NOMO-1 treated with dmso at 0.1 percent for 144 hours (cell line): ENCODE measurements at regions not wholly inside any gene's neighbourhood (a gene's known extent, or its start where the extent isn't known, plus 50 kb on each side); places are given as distances from the start of the nearest gene placed in this dataset.

Experiments used
- DNase-seq: peaks from one replicate; lab custom pipeline; 2025; ENCODE audit not compliant: unreplicated experiment; lab: John Stamatoyannopoulos, UW

DNA sequence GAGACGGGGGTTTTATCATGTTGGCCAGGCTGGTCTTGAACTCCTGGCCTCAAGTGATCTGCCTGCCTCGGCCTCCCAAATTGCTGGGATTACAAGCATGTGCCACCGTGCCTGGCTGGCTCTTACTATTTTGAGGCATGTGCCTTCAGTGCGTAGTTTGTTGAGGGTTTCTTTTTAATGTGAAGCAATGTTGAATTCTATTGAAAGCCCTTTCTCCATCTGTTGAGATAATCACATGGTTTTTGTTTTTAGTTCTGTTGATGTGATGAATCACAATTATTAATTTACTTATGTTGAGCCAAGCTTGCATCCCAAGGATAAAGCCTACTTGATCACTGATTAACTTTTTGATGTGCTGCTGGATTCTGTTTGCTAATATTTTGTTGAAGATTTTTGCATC is 290.9 kb downstream of the KCNRG start:
- DNase-seq, result no peak

DNA sequence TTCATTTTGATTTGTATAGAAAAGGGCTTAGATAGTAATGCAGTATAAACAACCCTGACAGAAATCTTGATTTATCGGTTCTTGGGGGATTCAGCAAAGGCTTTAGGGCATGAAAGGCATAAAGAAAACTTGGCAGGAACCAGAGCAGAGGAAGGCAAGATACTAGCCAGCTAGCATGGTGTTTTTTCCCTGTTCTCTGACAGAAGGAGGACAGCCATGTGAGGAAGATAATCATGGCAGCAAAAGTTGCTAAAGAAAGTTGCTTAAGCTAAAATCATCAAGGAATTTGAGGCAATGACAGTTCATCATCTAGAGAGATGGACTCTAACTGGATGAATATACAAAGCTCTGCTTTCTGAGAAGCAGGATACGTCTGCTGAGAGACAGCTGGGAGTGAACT is 294.1 kb downstream of the KCNRG start:
- no peak for DNase-seq

- DNase-seq, result no peak
Measured at GRCh38 chr13:50309882-50310594, 294.8 kb downstream of the KCNRG start.

GRCh38 chr13:50310734-50311133 is 295.5 kb downstream of the KCNRG start:
- DNase-seq, result no peak

DNA sequence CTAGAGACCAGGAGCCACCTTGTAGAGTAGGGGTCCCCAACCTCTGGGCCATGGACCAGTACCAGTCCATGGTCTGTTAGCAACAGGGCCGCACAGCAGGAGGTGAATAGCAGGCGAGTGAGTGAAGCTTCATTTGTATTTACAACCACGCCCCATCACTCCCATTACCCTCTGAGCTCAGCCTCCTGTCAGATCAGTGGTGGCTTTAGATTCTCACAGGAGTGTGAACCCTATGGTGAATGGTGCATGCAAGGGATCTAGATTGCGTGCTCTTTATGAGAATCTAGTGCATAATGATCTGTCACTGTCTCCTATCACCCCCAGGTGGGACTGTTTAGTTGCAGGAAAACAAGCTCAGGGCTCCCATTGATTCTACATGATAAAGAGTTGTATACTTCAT is 303.6 kb downstream of the KCNRG start:
- no peak for DNase-seq

- DNase-seq, result peak; percentile 7
Measured at GRCh38 chr13:50319635-50320255, 304.5 kb downstream of the KCNRG start.

GRCh38 chr13:50320271-50320862 is 305.1 kb downstream of the KCNRG start:
- DNase-seq, result no peak

DNA sequence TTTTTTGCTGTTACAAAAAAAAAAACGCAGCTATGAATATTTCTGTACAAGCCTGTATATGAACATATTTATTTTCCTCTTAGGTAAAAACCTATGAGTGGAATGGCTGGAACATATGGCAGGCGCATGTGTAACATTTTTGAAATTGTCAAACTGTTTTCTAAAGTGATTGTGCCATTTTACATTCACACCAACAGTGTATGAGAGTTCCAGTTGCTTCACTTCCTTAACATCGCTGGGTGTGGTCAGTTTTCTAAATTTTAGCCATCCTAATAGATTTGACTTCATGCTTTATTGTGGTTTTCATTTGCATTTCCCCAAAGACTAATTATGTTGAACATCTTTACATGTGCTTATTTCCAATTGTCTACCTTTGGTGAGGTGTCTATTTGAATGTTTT is 306.8 kb downstream of the KCNRG start:
- DNase-seq, result peak; percentile 16

DNA sequence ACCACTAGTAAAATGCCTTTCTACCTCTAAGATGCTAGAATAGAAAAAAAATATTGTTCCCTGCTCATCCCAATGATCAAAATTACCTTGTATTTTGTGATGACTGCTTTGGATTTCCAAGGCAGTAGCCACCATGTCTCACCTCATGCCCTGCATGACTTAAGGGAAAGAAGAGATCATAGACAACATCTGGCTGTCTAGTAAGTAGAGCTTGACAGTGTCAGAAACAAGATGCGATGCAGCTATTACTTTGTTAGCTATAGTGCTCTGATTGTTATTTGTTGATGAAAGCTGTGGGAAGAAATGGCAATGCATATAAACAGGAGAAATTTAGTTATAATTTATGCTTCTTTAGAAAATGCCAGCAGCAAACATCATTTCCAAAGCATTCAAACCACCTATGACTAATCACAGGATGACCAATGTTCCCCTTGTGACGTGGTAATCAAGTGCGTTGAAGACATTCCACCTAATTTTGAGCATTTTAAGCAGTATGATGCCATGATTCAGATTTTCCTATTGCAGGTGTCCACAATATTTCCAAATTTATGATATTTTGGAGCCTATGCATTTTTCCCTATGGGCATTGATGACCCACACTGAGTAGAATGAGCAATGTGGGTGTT is 308.3 kb downstream of the KCNRG start:
- no peak for DNase-seq

DNA sequence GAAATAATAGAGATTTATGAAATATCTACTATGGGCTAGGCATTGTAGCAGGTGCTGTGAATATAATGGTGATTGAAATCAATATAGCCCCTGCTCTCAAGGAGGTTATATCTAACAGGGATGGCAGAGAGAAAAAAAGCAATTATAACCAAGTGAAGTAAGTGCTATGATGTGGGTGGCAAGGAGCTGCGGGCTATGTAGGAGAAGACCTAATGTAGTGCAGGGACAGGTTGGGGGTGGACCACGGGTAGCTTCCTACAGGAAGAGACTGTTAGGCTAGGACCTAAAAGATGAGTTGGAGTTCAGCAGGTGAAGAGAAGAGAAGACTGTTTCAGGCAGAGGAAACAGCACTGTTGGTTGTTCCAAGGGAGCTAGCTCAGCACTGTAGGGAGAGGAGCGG is 311.0 kb downstream of the KCNRG start:
- no peak for DNase-seq

DNA sequence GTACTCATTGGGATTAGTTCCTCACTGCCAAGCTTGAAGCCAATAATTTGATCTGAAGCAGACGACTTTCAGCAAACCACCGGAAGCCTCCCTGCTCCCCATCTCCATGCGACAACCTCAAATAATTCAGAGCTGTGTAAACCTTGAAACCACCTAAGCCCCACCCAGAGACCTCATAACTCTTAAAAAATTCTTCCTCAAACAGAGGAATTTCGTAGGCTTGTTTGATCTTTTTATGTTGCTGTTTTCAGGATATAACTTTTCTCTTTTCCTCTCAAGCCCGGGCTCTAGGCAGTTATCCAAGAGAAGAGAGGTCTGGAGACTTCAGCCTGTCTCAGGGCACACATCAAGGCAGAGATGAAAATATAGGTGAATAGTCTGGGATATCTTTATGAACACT is 311.6 kb downstream of the KCNRG start:
- no peak for DNase-seq

- peak; percentile 92 for DNase-seq
Measured at GRCh38 chr13:50334115-50334778, 319.0 kb downstream of the KCNRG start.

DNA sequence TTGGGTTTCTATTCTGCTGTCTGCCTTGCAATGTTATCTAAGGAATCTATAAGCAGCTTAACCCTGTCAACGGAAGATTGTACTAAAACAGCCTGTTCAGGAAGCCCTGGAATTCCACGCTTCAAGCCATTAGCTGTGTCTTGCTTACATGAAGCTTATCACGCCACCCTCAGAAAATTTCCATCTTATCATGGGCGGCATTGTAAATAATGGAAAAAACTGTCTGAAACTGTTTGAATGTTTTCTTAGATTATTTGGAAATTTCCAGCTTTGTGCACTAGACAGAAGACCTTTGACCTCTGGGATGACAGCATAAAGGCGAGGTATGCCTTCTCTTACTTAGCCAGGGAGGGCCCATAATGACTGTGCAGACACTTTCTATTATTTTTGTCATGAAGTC is 319.7 kb downstream of the KCNRG start:
- no peak for DNase-seq

GRCh38 chr13:50339271-50339670 is 324.0 kb downstream of the KCNRG start:
- no peak for DNase-seq

DNA sequence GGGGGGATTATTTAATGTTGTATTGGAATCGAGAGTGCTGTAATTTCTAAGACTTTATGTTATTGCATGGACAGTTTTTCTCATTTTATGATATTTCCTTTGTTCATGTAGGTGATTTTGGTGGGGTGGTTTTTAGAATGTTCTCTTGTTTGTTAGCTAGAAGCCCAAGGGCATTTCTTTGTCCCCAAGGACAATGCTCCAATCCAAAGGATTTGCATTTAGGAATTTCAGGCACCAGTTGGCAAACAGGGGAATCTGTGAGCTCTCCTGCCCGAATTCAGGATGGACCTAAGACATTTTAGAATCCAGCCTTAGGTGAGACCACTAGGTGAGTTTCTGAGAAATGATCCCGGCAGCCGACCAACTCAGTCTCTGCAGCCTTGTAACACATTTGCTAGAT is 324.9 kb downstream of the KCNRG start:
- no peak for DNase-seq

DNA sequence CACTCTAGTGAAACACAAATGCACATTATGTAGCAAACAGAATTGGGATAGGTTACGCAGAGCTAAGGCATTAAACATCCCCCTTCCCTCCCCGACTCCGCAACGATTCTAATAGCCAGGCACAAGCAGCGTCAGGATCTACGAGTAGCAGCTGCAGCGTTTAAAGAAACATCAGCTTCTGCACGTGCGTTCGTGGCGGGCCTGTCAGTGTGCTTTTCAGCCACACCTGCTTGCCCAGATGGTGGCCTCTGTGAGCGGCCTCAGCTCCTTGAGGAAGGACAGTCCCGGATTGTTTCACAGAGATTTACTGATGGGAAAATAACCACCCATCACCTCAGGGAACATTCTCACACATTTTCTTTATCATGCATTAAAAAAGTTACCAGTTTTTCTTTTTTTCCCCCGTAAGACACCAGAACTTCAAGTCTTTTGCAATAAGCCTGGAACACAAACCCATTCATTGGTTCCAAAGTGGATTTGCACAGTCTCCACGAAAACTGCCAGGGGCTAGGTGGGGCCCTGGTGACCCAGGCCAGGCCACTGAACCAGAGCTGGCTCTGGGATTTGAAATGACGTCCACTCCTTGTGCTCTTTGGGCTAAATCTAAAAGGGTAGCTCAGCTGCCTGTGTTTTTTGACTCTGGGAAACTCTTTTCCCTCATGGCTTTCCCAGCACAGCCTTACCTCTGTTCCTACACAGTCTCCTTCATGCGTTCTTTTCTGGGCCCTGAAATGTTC is 325.5 kb downstream of the KCNRG start:
- no peak for DNase-seq

DNA sequence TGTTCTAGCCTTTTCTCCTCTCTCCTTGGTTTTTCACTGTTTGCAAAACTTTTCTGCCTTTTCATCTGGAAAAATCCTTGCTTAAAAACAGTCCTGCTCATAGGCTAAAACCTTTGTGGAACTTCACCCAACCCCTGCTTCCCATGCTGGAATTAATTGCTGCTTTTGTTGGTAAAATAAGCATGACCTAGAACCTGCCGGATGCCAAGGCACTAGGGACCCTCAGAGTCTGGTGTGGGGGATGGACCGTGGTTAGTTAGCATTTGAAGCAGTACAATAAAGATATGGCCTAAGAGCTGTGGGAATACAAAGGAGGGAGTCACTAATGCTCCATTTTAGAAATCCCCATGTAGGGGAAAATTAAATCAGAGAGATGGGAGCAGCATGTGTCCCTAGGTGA is 326.3 kb downstream of the KCNRG start:
- DNase-seq, result no peak

DNA sequence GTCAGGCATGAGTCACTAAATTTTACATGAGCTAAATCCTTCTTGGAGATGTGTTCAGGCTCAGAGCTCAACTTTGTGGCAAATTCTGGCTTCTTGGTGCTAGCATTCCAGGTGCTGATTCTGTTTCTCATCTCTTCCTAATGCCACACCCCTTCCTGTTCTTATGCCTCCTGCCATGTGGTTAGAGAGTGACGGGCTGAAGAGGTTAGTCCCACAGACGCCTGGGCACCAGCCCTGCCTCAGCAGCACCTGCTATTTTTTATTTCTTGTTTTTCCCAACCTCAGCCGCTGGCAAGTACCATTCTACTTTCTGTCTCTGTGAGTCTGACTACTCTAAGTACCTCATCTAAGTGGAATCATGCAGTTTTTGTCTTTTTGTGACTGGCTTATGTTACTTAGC is 329.5 kb downstream of the KCNRG start:
- no peak for DNase-seq

DNA sequence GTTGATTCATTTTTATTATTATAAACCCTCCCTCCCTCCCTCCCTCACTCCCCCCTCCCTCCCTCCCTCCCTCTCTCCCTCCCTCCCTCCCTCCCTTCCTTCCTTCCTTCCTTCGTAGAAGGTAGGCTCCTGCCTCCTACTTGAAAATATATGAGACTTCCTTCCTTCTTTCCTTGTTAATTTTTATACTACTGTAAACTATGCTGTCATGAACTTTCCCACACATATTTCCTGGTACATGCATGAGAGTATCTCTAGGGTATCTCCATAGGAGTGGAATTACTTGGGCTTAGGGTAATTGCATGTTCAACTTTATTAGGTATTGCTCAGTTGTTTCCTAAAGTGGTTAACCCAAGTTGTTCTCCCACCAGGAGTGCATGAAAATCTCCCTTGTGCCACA is 330.6 kb downstream of the KCNRG start:
- DNase-seq, result no peak

- no peak for DNase-seq
Measured at GRCh38 chr13:50348371-50348770, 333.1 kb downstream of the KCNRG start.
